A549 (cell line): ENCODE measurements at regions not wholly inside any gene's neighbourhood (a gene's known extent, or its start where the extent isn't known, plus 50 kb on each side); places are given as distances from the start of the nearest gene placed in this dataset.

ENCODE experiments used
- CTCF ChIP-seq: fragments of >200 bp; sonication (Bioruptor Twin); formaldehyde crosslinking; IDR thresholded peaks from 3 replicates; pipeline ENCODE4 v1.5.1; 2016
- E2F6 ChIP-seq: IDR thresholded peaks from 2 replicates; pipeline ENCODE4 v1.6.1; 2012; ENCODE audit warnings: low read depth, borderline replicate concordance
- KDM5A ChIP-seq: fragments of 200-600 bp; sonication (generic); IDR thresholded peaks from 2 replicates; pipeline ENCODE4 v1.6.1; 2016; ENCODE audit warnings: antibody characterized with exemption, mild to moderate bottlenecking

GRCh38 chr14:97367278-97367677 is 570.1 kb downstream of the VRK1 start:
- TF ChIP-seq CTCF (no peak), KDM5A (no peak), E2F6 (no peak)
